OCI-LY1 (cell line): ENCODE measurements at regions not wholly inside any gene's neighbourhood (a gene's known extent, or its start where the extent isn't known, plus 50 kb on each side); places are given as distances from the start of the nearest gene placed in this dataset.

ENCODE experiments used
- EZH2 ChIP-seq: fragments of 200-600 bp; sonication (generic), shearing (Covaris generic); IDR thresholded peaks from 2 replicates; pipeline ENCODE4 v1.8.0; 2017; ENCODE audit warnings: borderline replicate concordance, mixed run types, mild to moderate bottlenecking, antibody characterized with exemption, low read length, moderate library complexity, mixed read lengths
- TF ChIP-seq, protein P1 (sequence below): fragments of 200-600 bp; sonication (generic), shearing (Covaris generic); IDR thresholded peaks from 2 replicates; pipeline ENCODE4 v1.5.1; 2017; ENCODE audit warnings: mild to moderate bottlenecking, antibody characterized with exemption, low read length, moderate library complexity, mixed read lengths

DNA sequence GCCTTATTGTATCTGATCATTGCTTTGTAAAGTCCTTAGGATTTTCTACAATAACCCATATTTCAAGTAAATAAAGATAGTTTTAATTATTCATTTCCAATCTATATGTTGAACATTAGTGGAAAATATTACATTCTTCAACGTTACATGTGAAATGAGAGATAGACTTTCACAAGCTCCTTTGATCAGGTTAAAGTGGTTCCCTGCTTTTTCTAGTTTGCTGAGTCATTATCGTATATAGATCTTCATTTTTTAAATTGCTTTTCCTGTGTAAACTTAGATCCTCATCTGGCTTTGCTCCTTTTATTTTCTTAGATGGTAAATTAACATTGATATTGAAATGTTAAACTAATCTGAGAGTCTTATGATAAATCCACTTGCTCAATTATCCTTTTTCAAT lies 599.0 kb downstream of the TRAM1L1 start:
- TF ChIP-seq, protein P1, sequence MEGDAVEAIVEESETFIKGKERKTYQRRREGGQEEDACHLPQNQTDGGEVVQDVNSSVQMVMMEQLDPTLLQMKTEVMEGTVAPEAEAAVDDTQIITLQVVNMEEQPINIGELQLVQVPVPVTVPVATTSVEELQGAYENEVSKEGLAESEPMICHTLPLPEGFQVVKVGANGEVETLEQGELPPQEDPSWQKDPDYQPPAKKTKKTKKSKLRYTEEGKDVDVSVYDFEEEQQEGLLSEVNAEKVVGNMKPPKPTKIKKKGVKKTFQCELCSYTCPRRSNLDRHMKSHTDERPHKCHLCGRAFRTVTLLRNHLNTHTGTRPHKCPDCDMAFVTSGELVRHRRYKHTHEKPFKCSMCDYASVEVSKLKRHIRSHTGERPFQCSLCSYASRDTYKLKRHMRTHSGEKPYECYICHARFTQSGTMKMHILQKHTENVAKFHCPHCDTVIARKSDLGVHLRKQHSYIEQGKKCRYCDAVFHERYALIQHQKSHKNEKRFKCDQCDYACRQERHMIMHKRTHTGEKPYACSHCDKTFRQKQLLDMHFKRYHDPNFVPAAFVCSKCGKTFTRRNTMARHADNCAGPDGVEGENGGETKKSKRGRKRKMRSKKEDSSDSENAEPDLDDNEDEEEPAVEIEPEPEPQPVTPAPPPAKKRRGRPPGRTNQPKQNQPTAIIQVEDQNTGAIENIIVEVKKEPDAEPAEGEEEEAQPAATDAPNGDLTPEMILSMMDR: no peak
- no peak for TF ChIP-seq EZH2
